Natural killer cell (primary cell): ENCODE measurements at regions not wholly inside any gene's neighbourhood (a gene's known extent, or its start where the extent isn't known, plus 50 kb on each side); places are given as distances from the start of the nearest gene placed in this dataset.

Experiments
- ATAC-seq, 3 donors: fragments of 150-1000 bp in 2 of 3; fragments of 200-7000 bp in 1 of 3; cut with Tn5 transposase; 1 replicate in 1 of 3; 2 replicates in 2 of 3; pipeline ENCODE4 v1.10.0; 2021; ENCODE audit warnings: mild to moderate bottlenecking in 2 of 3, moderate library complexity in 2 of 3
- DNase-seq, 2 donors: peaks; one replicate each; pipeline versions ENCODE4 v3.0.0 to v3.0.0-alpha.2; 2013 to 2021; ENCODE audit warnings: mixed read lengths in 1 of 2
- H3K27ac ChIP-seq: one replicate; pipeline ENCODE4 v1.5.1; 2013; ENCODE audit warnings: mild to moderate bottlenecking, low read length
- H3K27me3 ChIP-seq: one replicate; pipeline ENCODE4 v1.6.1; 2013; ENCODE audit warnings: low read length; ENCODE audit not compliant: control insufficient read depth, insufficient read depth
- H3K36me3 ChIP-seq: one replicate; pipeline ENCODE4 v1.6.1; 2013; ENCODE audit warnings: low read length; ENCODE audit not compliant: control insufficient read depth, insufficient read depth
- H3K4me1 ChIP-seq: one replicate; pipeline ENCODE4 v1.6.1; 2013; ENCODE audit warnings: low read length; ENCODE audit not compliant: control insufficient read depth, insufficient read depth
- H3K4me3 ChIP-seq: one replicate; pipeline ENCODE4 v1.5.1; 2013; ENCODE audit warnings: low read length
- H3K9me3 ChIP-seq: one replicate; pipeline ENCODE4 v1.6.1; 2013; ENCODE audit warnings: low read length; ENCODE audit not compliant: control insufficient read depth, insufficient read depth
- H3K27ac Mint-ChIP-seq, 2 donors: one replicate each; pipeline ENCODE4 v1.8.0; 2022; ENCODE audit warnings: mild to moderate bottlenecking in 2 of 2, mixed read lengths in 2 of 2, moderate library complexity in 1 of 2
- H3K27me3 Mint-ChIP-seq, 2 donors: one replicate each; pipeline ENCODE4 v1.8.0; 2022; ENCODE audit warnings: low read depth in 2 of 2, mixed read lengths in 2 of 2
- H3K36me3 Mint-ChIP-seq: one replicate; pipeline ENCODE4 v1.8.0; 2022; ENCODE audit warnings: mixed read lengths
- H3K4me1 Mint-ChIP-seq, 2 donors: one replicate each; pipeline ENCODE4 v1.8.0; 2022; ENCODE audit warnings: mixed read lengths in 2 of 2
- H3K4me3 Mint-ChIP-seq: one replicate; pipeline ENCODE4 v1.8.0; 2022; ENCODE audit warnings: mild to moderate bottlenecking, moderate library complexity, mixed read lengths
- H3K9me3 Mint-ChIP-seq, 2 donors: one replicate each; pipeline ENCODE4 v1.8.0; 2022; ENCODE audit warnings: mixed read lengths in 2 of 2
- CTCF ChIP-seq: fragments of 200-600 bp; IDR thresholded peaks from one replicate; pipeline ENCODE4 v1.8.0; 2022; ENCODE audit warnings: antibody characterized with exemption
- WGBS: methylation state at CpG from one replicate; pipeline ENCODE4 v1.1.7; 2013; ENCODE audit warnings: missing lambda C conversion rate; ENCODE audit not compliant: insufficient coverage; 5-methylcytosine and 5-hydroxymethylcytosine counted together
- intact Hi-C: fragments of 100-400 bp; cut with micrococcal nuclease; formaldehyde crosslinking; loops from one replicate; pipeline ENCODE4 v1.14.2; 2022

- Mint-ChIP-seq H3K36me3 (no peaks in the 10 kb centered on the region), H3K27ac (no peak overlapping the region), H3K4me3 (no peak overlapping the region), H3K9me3 (no peaks in the 10 kb centered on the region), H3K4me1 (peaks cover 0 to 5% of the 10 kb centered on the region in 2 donors), H3K27me3 (peaks cover 0 to 3% of the 10 kb centered on the region in 2 donors)
- H3K4me3 ChIP-seq = no peak overlapping the region
- intact Hi-C loops = no loop called here
- WGBS = 84% methylated on average over 8 of the region's 8 CpGs
- H3K36me3 ChIP-seq = no peaks in the 10 kb centered on the region
- TF ChIP-seq CTCF = no peak
- ATAC-seq = no peak
- DNase-seq = no peak
- no peaks in the 10 kb centered on the region for H3K27me3 ChIP-seq
- H3K27ac ChIP-seq = no peak overlapping the region
- no peaks in the 10 kb centered on the region for H3K4me1 ChIP-seq
- no peaks in the 10 kb centered on the region for H3K9me3 ChIP-seq
Observed at GRCh38 chr12:112714166-112714710, 77.3 kb upstream of the RPH3A start.

DNA sequence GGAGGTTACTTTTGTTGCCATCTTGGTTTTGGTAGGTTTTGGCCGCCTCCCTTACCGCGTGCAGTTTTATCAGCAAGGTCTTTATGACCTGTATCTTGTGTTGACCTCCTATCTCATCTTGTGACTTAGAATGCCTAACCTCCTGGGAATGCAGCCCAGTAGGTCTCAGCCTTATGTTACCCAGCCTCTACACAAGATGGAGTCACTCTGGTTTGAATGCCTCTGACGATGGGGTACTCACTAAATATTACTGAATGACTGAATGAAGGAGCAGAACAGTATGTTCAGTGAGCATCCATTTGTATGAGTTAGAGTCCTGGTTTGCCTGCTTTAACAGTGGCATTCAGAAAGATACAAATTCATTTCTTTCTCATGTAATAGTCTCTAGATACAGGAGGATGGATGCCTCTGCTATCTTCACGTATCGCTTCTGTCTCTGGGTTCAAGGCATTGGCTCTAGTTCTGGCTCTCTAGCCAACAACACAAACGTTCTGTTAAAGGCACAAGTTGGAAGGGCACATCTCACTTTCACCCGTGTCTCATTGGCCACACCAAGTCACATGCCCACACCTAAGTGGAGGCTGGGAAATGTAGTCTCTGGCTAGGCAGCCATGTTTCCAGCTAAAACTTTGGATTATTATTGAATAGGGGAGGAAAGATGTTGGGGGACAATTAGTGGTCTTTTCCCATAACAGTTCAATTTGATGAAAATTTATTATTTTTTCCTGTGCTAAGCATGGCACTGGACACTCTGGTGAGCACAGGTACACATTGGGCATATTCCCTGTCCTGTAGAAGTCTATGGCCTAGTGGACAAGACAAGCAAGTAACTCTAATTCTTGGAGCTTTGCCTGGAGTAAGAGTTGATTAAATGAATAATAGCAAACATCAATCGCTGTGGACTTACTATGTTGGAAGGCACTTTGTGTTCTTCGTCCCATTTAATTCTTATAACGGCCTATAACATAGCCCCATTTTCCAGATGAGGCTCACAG lies 75.2 kb upstream of the RPH3A start:
- Mint-ChIP-seq H3K27ac (no peak overlapping the region), H3K9me3 (no peaks in the 10 kb centered on the region), H3K36me3 (no peaks in the 10 kb centered on the region), H3K4me3 (no peak overlapping the region), H3K4me1 (peaks cover 0 to 5% of the 10 kb centered on the region in 2 donors), H3K27me3 (peaks cover 3 to 12% of the 10 kb centered on the region in 2 donors)
- ATAC-seq = no peak
- H3K4me3 ChIP-seq = no peak overlapping the region
- H3K27ac ChIP-seq = no peak overlapping the region
- DNase-seq = peak in 1 of 2 donors; percentile 27
- H3K27me3 ChIP-seq = no peaks in the 10 kb centered on the region
- H3K4me1 ChIP-seq = no peaks in the 10 kb centered on the region
- TF ChIP-seq CTCF = no peak
- no peaks in the 10 kb centered on the region for H3K9me3 ChIP-seq
- 84% methylated on average over 11 of the region's 11 CpGs for WGBS
- H3K36me3 ChIP-seq = no peaks in the 10 kb centered on the region
- intact Hi-C loops = no loop called here

DNA sequence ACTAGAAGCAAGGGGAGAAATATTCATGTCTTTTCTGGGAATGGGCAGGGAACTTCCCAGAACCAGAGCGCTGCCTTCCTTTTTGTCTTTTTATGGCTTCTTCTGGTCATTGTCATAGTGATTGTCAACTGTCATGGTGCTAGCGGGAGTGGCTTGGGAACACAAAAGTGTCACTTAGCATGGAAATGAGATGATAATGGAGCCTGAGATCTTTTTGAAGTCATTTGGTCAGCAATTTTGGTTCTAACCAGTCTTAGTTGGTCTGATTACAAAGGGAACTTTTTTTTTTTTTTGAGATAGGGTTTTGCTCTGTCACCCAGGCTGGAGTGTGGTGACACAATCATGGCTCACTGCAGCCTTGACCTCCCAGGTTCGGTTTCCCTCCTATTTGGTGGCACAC lies 62.7 kb upstream of the RPH3A start:
- H3K36me3 ChIP-seq = no peaks in the 10 kb centered on the region
- no peak for TF ChIP-seq CTCF
- intact Hi-C loops = no loop called here
- Mint-ChIP-seq H3K4me3 (no peak overlapping the region), H3K27me3 (no peaks in the 10 kb centered on the region), H3K4me1 (no peaks in the 10 kb centered on the region), H3K27ac (no peak overlapping the region), H3K9me3 (no peaks in the 10 kb centered on the region), H3K36me3 (no peaks in the 10 kb centered on the region)
- no peaks in the 10 kb centered on the region for H3K9me3 ChIP-seq
- no peaks in the 10 kb centered on the region for H3K27me3 ChIP-seq
- WGBS = 94% methylated on average over 3 of the region's 3 CpGs
- no peak for DNase-seq
- no peak overlapping the region for H3K27ac ChIP-seq
- no peak for ATAC-seq
- no peaks in the 10 kb centered on the region for H3K4me1 ChIP-seq
- no peak overlapping the region for H3K4me3 ChIP-seq
